Neural progenitor cell (in vitro differentiated cells): ENCODE measurements at regions not wholly inside any gene's neighbourhood (a gene's known extent, or its start where the extent isn't known, plus 50 kb on each side); places are given as distances from the start of the nearest gene placed in this dataset.

Experiments
- EZH2 ChIP-seq: fragments of 200-600 bp; sonication (generic); IDR thresholded peaks from 2 replicates; pipeline ENCODE4 v1.6.1; 2017; ENCODE audit warnings: antibody characterized with exemption, mild to moderate bottlenecking, moderate library complexity
- TF ChIP-seq, protein P1 (sequence below): fragments of 200-600 bp; sonication (generic); IDR thresholded peaks from 2 replicates; pipeline ENCODE4 v1.5.1; 2017; ENCODE audit warnings: antibody characterized with exemption, mild to moderate bottlenecking

DNA sequence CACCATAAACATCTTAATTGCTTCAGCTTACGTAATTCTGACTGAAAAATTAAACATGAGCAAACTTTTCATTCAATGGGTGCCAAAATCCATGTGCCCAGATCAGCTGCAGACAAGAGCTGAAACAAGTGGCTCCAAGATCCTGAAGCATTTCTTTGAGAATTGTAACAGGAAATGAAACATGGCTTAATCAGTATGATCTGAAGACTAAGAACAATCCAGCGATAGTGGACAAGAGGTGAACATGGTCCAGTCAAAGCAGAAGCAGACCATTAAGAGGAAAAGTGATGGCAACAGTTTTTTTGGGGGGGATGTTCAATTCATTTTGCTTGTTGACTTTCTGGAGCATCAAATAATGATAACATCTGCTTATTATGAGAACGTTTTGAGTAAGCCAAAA is 1964.5 kb upstream of the RAG2 start:
- TF ChIP-seq, protein P1, sequence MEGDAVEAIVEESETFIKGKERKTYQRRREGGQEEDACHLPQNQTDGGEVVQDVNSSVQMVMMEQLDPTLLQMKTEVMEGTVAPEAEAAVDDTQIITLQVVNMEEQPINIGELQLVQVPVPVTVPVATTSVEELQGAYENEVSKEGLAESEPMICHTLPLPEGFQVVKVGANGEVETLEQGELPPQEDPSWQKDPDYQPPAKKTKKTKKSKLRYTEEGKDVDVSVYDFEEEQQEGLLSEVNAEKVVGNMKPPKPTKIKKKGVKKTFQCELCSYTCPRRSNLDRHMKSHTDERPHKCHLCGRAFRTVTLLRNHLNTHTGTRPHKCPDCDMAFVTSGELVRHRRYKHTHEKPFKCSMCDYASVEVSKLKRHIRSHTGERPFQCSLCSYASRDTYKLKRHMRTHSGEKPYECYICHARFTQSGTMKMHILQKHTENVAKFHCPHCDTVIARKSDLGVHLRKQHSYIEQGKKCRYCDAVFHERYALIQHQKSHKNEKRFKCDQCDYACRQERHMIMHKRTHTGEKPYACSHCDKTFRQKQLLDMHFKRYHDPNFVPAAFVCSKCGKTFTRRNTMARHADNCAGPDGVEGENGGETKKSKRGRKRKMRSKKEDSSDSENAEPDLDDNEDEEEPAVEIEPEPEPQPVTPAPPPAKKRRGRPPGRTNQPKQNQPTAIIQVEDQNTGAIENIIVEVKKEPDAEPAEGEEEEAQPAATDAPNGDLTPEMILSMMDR: no peak
- no peak for TF ChIP-seq EZH2
